ENCODE measurements at regions not wholly inside any gene's neighbourhood (a gene's known extent, or its start where the extent isn't known, plus 50 kb on each side); places are given as distances from the start of the nearest gene placed in this dataset.
"Not testable (repeated sequence)": the region's sequence is repeated elsewhere in the genome, so short reads cannot be mapped to it uniquely, and the experiment has no call there.

DNA sequence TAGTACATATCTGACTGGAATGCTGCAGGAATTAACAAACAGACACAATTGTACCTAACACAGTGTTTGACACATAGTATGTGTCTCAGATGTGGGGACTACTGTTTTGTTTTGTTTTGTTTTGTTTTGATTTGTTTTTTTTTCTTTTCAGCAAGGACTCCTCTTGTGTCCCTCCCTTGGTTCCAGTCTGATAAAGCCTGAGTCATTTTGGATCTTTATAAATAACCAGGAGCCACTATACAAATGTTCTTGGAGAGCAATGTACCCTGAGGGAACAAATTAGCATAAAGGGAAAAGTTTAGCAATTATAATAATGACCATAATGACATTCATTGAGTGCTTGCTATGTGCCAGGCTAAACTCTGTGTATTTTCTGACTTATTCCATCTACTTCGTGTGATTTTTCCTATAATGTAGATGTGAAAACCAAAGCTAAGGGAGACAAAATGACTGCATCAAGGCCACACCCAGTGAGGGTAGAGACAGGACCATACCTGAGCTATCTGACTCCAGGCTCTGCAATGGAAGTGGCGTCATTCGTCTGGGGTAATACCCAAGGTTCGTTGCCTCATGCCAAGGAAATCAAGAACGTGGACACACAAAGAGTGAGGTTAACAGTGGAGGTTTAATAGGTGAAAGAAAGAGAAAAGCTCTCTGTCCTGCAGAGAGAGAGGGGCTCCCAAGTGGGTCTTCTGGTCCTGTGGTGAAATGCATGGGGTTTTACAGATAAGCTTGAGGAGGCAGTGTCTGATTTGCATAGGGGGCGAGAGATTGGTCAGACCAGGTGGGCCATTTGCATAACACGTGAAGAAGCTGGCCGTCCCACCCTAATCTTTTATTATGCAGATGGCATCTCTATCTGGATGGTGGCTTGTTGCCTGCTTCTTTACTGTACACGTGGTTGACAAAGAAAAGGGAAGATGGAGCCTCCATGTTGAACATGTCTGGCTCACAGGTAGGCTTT, 285.5 kb upstream of the SFSWAP start:
- DNase-seq (ENCODE audit: low read depth): no peak
- Histone ChIP-seq H3K4me3 (ENCODE audit: low read depth, low read length) (no peak overlapping the region), H3K27me3 (ENCODE audit: control insufficient read depth, insufficient read depth, low read length) (no peaks in the 10 kb centered on the region), H3K36me3 (ENCODE audit: control insufficient read depth, insufficient read depth, low read length) (no peaks in the 10 kb centered on the region)
- TF ChIP-seq, protein P1, sequence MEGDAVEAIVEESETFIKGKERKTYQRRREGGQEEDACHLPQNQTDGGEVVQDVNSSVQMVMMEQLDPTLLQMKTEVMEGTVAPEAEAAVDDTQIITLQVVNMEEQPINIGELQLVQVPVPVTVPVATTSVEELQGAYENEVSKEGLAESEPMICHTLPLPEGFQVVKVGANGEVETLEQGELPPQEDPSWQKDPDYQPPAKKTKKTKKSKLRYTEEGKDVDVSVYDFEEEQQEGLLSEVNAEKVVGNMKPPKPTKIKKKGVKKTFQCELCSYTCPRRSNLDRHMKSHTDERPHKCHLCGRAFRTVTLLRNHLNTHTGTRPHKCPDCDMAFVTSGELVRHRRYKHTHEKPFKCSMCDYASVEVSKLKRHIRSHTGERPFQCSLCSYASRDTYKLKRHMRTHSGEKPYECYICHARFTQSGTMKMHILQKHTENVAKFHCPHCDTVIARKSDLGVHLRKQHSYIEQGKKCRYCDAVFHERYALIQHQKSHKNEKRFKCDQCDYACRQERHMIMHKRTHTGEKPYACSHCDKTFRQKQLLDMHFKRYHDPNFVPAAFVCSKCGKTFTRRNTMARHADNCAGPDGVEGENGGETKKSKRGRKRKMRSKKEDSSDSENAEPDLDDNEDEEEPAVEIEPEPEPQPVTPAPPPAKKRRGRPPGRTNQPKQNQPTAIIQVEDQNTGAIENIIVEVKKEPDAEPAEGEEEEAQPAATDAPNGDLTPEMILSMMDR (IDR thresholded peaks at IDR 0.05; ENCODE audit: insufficient read depth, low read length, poor library complexity, severe bottlenecking): no peak

DNA sequence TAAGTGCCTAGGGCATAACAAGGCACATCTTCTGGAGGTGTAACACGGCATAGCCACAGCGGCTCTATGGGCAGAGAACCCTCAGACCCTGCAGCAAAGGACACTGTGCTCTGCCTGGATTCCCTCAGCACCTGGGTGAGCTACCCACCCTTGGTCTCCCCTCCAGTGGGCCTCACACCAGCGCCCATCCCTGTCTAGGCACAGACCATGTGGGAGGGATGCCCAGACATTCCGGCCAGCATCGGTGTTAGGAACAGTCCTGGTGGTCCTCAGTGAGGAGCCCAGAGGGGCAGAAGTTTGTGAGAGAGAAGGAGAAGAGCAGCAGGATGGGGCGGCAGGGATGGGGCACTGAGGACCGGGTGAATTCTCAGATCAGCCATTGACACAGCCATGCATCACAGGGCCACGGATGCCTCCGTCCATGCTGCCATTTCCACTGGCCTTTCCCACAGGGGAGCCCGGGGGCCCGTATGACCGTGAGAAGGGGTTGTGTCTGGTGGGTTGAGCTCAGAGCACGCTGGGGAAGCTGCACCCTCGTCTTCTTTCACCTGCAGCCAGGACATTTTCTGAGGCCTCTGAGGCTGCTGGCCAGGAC, 282.7 kb upstream of the SFSWAP start:
- Histone ChIP-seq H3K4me3 (ENCODE audit: low read depth, low read length) (no peak overlapping the region), H3K36me3 (ENCODE audit: control insufficient read depth, insufficient read depth, low read length) (no peaks in the 10 kb centered on the region), H3K27me3 (ENCODE audit: control insufficient read depth, insufficient read depth, low read length) (peaks cover 9% of the 10 kb centered on the region)
- TF ChIP-seq, protein P1 (IDR thresholded peaks at IDR 0.05; ENCODE audit: insufficient read depth, low read length, poor library complexity, severe bottlenecking): no peak
- no peak for DNase-seq (ENCODE audit: low read depth)

DNA sequence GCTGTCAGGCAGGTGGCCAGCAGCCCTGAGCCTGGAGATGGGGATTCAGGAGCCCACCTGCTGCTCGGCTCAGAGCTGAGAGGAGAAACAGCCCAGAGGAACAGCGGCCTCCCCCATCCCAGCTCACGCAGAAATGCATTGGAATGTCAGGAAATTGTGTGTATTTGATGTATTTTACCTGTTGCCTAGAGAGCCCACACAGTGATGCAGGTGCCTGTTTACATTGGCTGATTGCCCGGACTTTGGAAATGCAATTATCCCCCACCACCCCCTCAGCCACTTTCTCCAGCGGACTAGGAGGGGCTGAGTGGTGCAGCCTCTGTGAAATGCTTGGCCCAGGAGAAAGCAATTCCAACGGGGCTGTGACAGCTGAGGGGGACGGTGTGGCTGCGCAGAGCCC, 281.7 kb upstream of the SFSWAP start:
- DNase-seq (ENCODE audit: low read depth); H3K4me3 ChIP-seq (ENCODE audit: low read depth, low read length); H3K36me3 ChIP-seq (ENCODE audit: control insufficient read depth, insufficient read depth, low read length); H3K27me3 ChIP-seq (ENCODE audit: control insufficient read depth, insufficient read depth, low read length): not testable (repeated sequence)

DNA sequence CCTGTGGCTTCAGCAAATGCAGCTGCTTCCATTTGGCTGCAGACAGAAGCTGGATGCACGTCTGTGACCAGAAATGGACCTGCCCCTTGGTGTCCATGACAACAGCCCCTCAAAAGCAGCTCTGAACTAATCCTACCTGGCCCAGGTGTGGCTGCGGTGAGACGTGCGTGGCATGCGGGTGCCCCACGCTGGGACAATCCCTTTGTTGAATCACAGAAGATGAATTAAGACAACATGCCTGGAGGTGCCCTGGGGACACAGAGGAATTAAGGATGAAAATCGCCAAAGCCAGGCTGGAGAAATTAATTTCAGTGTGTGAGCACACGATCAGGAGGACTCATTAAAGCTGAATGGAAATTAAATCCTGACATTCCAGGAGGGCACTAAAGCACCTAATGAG, 281.2 kb upstream of the SFSWAP start:
- H3K27me3 ChIP-seq (ENCODE audit: control insufficient read depth, insufficient read depth, low read length); DNase-seq (ENCODE audit: low read depth); H3K4me3 ChIP-seq (ENCODE audit: low read depth, low read length); H3K36me3 ChIP-seq (ENCODE audit: control insufficient read depth, insufficient read depth, low read length): not testable (repeated sequence)

DNA sequence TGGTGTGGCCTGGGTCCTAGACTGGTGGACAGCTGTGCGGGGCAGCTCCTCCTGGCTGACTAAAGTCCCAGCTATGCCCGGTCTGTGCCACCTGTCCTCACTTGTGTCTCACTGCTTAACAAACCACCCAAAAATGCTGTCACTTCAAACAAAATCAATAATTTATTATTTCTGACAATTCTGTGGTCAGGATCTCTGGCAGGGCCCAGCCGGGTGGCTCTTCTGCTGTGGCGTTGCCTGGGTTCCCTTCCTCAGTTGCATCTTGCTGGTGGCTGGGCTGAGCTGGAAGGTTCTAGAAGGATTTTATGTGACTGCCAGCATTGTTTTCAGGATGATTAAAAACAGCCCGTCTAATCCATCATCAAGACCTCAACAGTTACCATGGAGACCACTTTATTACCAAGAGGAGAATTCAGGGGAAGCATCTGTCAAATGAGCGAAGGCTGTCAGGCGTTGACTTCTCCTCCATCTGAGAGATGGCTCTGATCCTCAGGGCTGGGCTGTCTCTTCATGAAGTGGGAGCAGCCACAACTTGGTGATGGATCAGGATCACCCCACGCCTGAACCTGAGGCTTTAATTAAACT, 280.6 kb upstream of the SFSWAP start:
- TF ChIP-seq, protein P1 (IDR thresholded peaks at IDR 0.05; ENCODE audit: insufficient read depth, low read length, poor library complexity, severe bottlenecking): no peak
- DNase-seq (ENCODE audit: low read depth): no peak

DNA sequence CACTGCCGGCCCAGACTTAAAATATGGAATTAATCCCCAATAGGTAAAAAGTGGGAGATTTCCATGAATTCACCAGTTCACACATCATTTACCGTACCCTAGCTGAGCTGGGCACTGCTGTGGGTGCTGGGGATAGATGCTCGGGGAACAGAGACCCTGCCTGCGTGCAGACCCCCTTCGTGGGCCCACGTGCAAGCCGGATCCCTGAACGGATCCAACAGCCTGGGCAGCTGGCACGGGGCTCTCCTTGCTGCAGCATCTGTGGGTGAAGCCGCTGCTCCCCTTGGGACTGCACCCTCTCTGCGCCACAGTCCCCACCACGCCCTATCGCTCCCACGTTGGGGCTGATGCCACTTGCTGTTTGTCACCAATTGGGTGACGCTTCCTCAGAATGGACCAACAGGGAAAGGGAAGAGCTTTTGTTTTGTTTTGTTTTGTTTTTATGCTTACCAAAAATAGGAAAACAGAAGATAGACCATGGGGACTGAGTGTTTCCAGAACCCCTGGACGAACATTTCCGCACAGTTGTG, 279.7 kb upstream of the SFSWAP start:
- H3K27me3 ChIP-seq (ENCODE audit: control insufficient read depth, insufficient read depth, low read length); H3K4me3 ChIP-seq (ENCODE audit: low read depth, low read length); DNase-seq (ENCODE audit: low read depth); H3K36me3 ChIP-seq (ENCODE audit: control insufficient read depth, insufficient read depth, low read length): not testable (repeated sequence)

More for the DNA sequence above, 280.6 kb upstream of the SFSWAP start:
- Histone ChIP-seq H3K27me3 (ENCODE audit: control insufficient read depth, insufficient read depth, low read length) (peaks cover 9% of the 10 kb centered on the region), H3K4me3 (ENCODE audit: low read depth, low read length) (no peak overlapping the region), H3K36me3 (ENCODE audit: control insufficient read depth, insufficient read depth, low read length) (no peaks in the 10 kb centered on the region)

DNA sequence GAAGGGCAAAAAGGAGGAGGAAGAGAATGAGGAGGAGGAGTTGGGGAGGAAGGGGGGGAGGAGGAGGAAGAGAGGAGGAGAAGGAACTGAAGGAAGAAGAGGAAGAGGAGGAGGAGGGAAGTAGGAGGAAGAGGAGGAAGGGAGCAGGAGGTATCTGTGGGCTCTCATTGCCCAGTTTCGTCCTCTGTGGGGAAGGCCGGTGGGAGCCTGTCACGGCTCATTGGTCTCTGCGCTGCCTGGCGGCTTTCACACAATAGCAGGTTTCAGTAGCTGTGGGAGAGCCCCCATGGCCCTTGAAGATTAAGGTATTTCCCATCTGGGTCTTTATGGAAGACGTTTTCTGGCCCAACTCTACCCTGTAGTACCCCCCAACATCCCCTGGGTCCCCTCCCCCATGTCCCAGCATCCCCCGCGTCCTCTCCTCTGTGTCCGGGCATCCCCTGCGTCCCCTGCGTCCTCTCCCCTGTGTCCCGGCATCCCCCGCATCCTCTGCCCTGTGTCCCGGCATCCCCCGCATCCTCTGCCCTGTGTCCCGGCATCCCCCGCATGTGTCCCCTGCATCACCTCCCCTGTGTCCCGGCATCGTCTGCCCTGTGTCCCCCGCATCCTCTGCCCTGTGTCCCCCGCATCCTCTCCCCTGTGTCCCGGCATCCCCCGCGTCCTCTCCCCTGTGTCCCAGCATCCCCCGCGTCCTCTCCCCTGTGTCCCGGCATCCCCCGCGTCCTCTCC, 278.2 kb upstream of the SFSWAP start:
- TF ChIP-seq, protein P1 (IDR thresholded peaks at IDR 0.05; ENCODE audit: insufficient read depth, low read length, poor library complexity, severe bottlenecking): no peak
- Histone ChIP-seq H3K36me3 (ENCODE audit: control insufficient read depth, insufficient read depth, low read length) (no peaks in the 10 kb centered on the region), H3K27me3 (ENCODE audit: control insufficient read depth, insufficient read depth, low read length) (peaks cover 9% of the 10 kb centered on the region), H3K4me3 (ENCODE audit: low read depth, low read length) (no peak overlapping the region)
- no peak for DNase-seq (ENCODE audit: low read depth)
